PC-3 (cell line): ENCODE measurements at regions not wholly inside any gene's neighbourhood (a gene's known extent, or its start where the extent isn't known, plus 50 kb on each side); places are given as distances from the start of the nearest gene placed in this dataset.
A peak's percentile ranks its signal among the peaks of the same experiment; 100 is the strongest.

Experiments used
- ATAC-seq: fragments of 200-7000 bp; cut with Tn5 transposase; 2 replicates; pipeline ENCODE4 v1.9.1; 2020; ENCODE audit warnings: mild to moderate bottlenecking, moderate library complexity
- BruUV-seq: library from RNA; stranded (reverse); fragments of 400-500 nt; replicated peaks from 2 replicates; lab custom pipeline; 2021; lab: Mats Ljungman, UMichigan
- CTCF ChIA-PET: fragments of 300-600 bp; sonication (Branson Sonifier 250); formaldehyde crosslinking; loops from one replicate; lab custom pipeline; 2022; ENCODE audit warnings: antibody characterized with exemption; lab: Charles Lee
- POLR2A ChIA-PET: fragments of 300-600 bp; sonication (Branson Sonifier 250); formaldehyde crosslinking; loops from one replicate; lab custom pipeline; 2022; ENCODE audit warnings: antibody characterized with exemption; ENCODE audit not compliant: unreplicated experiment; lab: Charles Lee
- DNase-seq: peaks from one replicate; pipeline ENCODE4 v3.0.0-alpha.2; 2015
- H2AFZ ChIP-seq: fragments of 300-600 bp; sonication (generic); 2 replicates; pipeline ENCODE4 v1.6.0; 2016; ENCODE audit warnings: antibody characterized with exemption, low read length
- H3F3A ChIP-seq: fragments of 300-600 bp; sonication (generic); one replicate; pipeline ENCODE4 v1.6.0; 2017; ENCODE audit warnings: antibody characterized with exemption, low read length, control low read depth, mild to moderate bottlenecking; ENCODE audit not compliant: unreplicated experiment
- H3K27ac ChIP-seq: fragments of 300-600 bp; sonication (generic); 2 replicates; pipeline ENCODE4 v1.5.1; 2016; ENCODE audit warnings: mild to moderate bottlenecking, low read length
- H3K27me3 ChIP-seq: fragments of 300-600 bp; sonication (generic); 2 replicates; pipeline ENCODE4 v1.6.1; 2016; ENCODE audit warnings: low read length, mixed read lengths
- H3K36me3 ChIP-seq: fragments of 300-600 bp; sonication (generic); 2 replicates; pipeline ENCODE4 v1.6.1; 2016; ENCODE audit warnings: low read depth, mixed run types, low read length, mixed read lengths
- H3K4me1 ChIP-seq: fragments of 300-600 bp; sonication (generic); 2 replicates; pipeline ENCODE4 v1.5.1; 2016; ENCODE audit warnings: low read length; ENCODE audit not compliant: insufficient read depth
- H3K4me2 ChIP-seq: fragments of 300-600 bp; sonication (generic); 2 replicates; pipeline ENCODE4 v1.6.0; 2016; ENCODE audit warnings: low read length
- H3K4me3 ChIP-seq: fragments of 300-600 bp; sonication (generic); 2 replicates; pipeline ENCODE4 v1.5.1; 2016; ENCODE audit warnings: mild to moderate bottlenecking, low read length, mixed read lengths
- H3K79me2 ChIP-seq: fragments of 300-600 bp; sonication (generic); 2 replicates; pipeline ENCODE4 v1.6.1; 2017; ENCODE audit warnings: low read length, mixed read lengths
- H3K9ac ChIP-seq: fragments of 300-600 bp; sonication (generic); 2 replicates; pipeline ENCODE4 v1.6.0; 2016; ENCODE audit warnings: mild to moderate bottlenecking, low read length
- H3K9me2 ChIP-seq: fragments of 300-600 bp; sonication (generic); replicated peaks from 2 replicates; pipeline ENCODE4 v1.6.1; 2016; ENCODE audit warnings: mixed run types, low read length, mixed read lengths
- H3K9me3 ChIP-seq: fragments of 300-600 bp; sonication (generic); 2 replicates; pipeline ENCODE4 v1.6.1; 2016; ENCODE audit warnings: low read length, mixed read lengths
- H4K20me1 ChIP-seq: fragments of 300-600 bp; sonication (generic); 2 replicates; pipeline ENCODE4 v1.6.1; 2016; ENCODE audit warnings: low read length, mixed read lengths
- CTCF ChIP-seq: fragments of 300-600 bp; sonication (generic); conservative IDR thresholded peaks from 2 replicates; pipeline ENCODE4 v1.5.1; 2017; ENCODE audit warnings: antibody characterized with exemption, low read depth, mild to moderate bottlenecking, low read length
- EZH2 ChIP-seq: fragments of 300-600 bp; sonication (generic); IDR thresholded peaks from one replicate; pipeline ENCODE4 v1.6.1; 2017; ENCODE audit warnings: antibody characterized with exemption, mild to moderate bottlenecking, low read length; ENCODE audit not compliant: unreplicated experiment
- EZH2phosphoT487 ChIP-seq: fragments of 300-600 bp; sonication (generic); IDR thresholded peaks from 2 replicates; pipeline ENCODE4 v1.6.1; 2018; ENCODE audit warnings: mild to moderate bottlenecking, antibody characterized with exemption, low read length, borderline replicate concordance
- intact Hi-C: fragments of 100-400 bp; cut with micrococcal nuclease; formaldehyde crosslinking; loops from 2 replicates; pipeline ENCODE4 v1.9.0; 2023

DNA sequence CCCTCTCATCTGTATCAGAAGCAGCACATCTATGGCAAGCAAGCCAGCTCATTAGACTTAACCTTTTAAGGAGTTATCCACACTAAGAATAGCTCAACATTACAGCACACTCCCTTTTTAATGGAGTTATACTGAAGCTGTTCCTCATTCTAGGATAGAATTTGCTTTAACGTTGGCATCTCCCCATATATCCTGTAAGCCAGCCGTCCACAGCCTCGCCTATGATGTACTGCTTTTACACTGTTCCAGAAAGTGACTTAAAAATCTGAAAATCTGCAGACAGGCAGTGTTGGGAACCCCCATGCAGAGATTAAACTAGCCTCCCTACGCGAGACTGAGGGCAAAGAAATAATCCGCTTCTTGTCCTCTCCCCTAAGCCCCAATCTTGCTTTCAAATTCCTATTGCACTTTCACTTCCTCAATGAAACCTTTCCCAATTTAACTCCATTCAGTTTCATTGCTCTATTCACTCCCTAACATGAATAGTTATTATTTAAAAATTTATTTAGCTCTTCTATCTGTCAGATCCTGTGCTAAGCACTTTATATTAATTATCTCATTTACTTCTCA lies 225.0 kb downstream of the BLID start:
- Histone ChIP-seq H3K4me1 (peaks cover 55% of the 10 kb centered on the region), H3K27me3 (no peaks in the 10 kb centered on the region), H3K79me2 (no peaks in the 10 kb centered on the region), H3F3A (peaks cover 8% of the 10 kb centered on the region), H3K9me2 (no peaks in the 10 kb centered on the region), H3K4me3 (peak overlapping the region; percentile 25; the same call in 1 of the 2 replicates), H4K20me1 (no peaks in the 10 kb centered on the region), H3K9me3 (no peaks in the 10 kb centered on the region), H2AFZ (peak overlapping the region; percentile 17; the same call in 1 of the 2 replicates), H3K9ac (no peak overlapping the region; the same call in 1 of the 2 replicates), H3K4me2 (peak overlapping the region; percentile 70), H3K27ac (peak overlapping the region; percentile 89), H3K36me3 (no peaks in the 10 kb centered on the region)
- ATAC-seq = no peak
- intact Hi-C loops = loop anchor here (10.0 kb wide), 2 partner anchors 204 to 236 kb away; no protein-coding TSS in a partner anchor
- BruUV-seq = no TSS peak
- TF ChIP-seq EZH2 = no peak
- TF ChIP-seq EZH2phosphoT487 = no peak
- TF ChIP-seq CTCF = no peak
- CTCF ChIA-PET = no interaction called here
- POLR2A ChIA-PET = no interaction called here
- DNase-seq = no peak

GRCh38 chr11:121890377-121890776 lies 225.6 kb downstream of the BLID start:
- Histone ChIP-seq H4K20me1 (no peaks in the 10 kb centered on the region), H3K4me3 (peak overlapping the region; percentile 25; the same call in 1 of the 2 replicates), H3K4me1 (peaks cover 48% of the 10 kb centered on the region), H3K79me2 (no peaks in the 10 kb centered on the region), H2AFZ (peak overlapping the region; percentile 17; the same call in 1 of the 2 replicates), H3K36me3 (no peaks in the 10 kb centered on the region), H3K9me3 (no peaks in the 10 kb centered on the region), H3K9ac (peak overlapping the region; percentile 17; the same call in 1 of the 2 replicates), H3K27me3 (no peaks in the 10 kb centered on the region), H3K9me2 (no peaks in the 10 kb centered on the region), H3F3A (peaks cover 8% of the 10 kb centered on the region), H3K4me2 (peak overlapping the region; percentile 70), H3K27ac (peak overlapping the region; percentile 89)
- ChIA-PET CTCF (no interaction called here), POLR2A (no interaction called here)
- ATAC-seq (peak; percentile 80), DNase-seq (peak; percentile 88)
- TF ChIP-seq EZH2 = no peak
- no peak for TF ChIP-seq EZH2phosphoT487
- no peak for TF ChIP-seq CTCF
- no TSS peak for BruUV-seq
- intact Hi-C loops = loop anchor here (10.0 kb wide), 2 partner anchors 204 to 236 kb away; no protein-coding TSS in a partner anchor

DNA sequence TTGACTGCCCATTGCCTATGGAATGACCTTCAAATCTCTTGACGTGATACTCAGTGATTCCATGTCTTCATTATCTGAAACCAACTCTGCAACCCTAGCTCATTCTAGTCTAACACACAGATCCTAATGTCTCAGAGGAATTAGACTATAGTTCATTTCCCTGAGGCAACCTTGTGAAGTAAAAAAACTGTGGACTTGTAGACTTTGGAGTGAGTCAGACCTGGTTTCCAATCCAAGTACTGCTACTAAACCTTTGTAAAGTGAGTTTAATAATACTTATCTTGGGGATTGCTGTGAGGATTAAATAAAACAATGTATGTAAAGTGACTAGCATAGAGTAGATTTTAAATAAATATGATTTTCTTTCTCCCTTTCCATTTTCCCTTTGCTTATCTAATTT lies 226.1 kb downstream of the BLID start:
- Histone ChIP-seq H4K20me1 (no peaks in the 10 kb centered on the region), H3K79me2 (no peaks in the 10 kb centered on the region), H3K4me1 (peaks cover 44% of the 10 kb centered on the region), H3K27ac (peak overlapping the region; percentile 89), H3K36me3 (no peaks in the 10 kb centered on the region), H2AFZ (peak overlapping the region; percentile 17; the same call in 1 of the 2 replicates), H3K27me3 (no peaks in the 10 kb centered on the region), H3K9me2 (no peaks in the 10 kb centered on the region), H3K9ac (peak overlapping the region; percentile 17; the same call in 1 of the 2 replicates), H3F3A (peaks cover 8% of the 10 kb centered on the region), H3K4me3 (peak overlapping the region; percentile 25; the same call in 1 of the 2 replicates), H3K4me2 (peak overlapping the region; percentile 70), H3K9me3 (no peaks in the 10 kb centered on the region)
- ChIA-PET POLR2A (no interaction called here), CTCF (interaction anchor here (0.6 kb wide), 1 partner anchor 61 kb away, joined by 3 read pairs; no protein-coding TSS in a partner anchor)
- DNase-seq (peak; percentile 92), ATAC-seq (peak; percentile 86)
- intact Hi-C loops = loop anchor here (10.0 kb wide), 2 partner anchors 205 to 235 kb away; no protein-coding TSS in a partner anchor
- TF ChIP-seq EZH2phosphoT487 = no peak
- no peak for TF ChIP-seq CTCF
- no peak for TF ChIP-seq EZH2
- no TSS peak for BruUV-seq
